DOHH2 (cell line): ENCODE measurements at regions not wholly inside any gene's neighbourhood (a gene's known extent, or its start where the extent isn't known, plus 50 kb on each side); places are given as distances from the start of the nearest gene placed in this dataset.

Experiments used
- EZH2phosphoT487 ChIP-seq: fragments of 200-600 bp; sonication (generic); IDR thresholded peaks from 2 replicates; pipeline ENCODE4 v1.6.1; 2017; ENCODE audit warnings: borderline replicate concordance, mild to moderate bottlenecking, antibody characterized with exemption, low read length, moderate library complexity, mixed read lengths
- TF ChIP-seq, protein P1 (sequence below): fragments of 200-600 bp; sonication (generic); IDR thresholded peaks from one replicate; pipeline ENCODE4 v1.5.1; 2014; ENCODE audit warnings: antibody characterized with exemption, mild to moderate bottlenecking, low read depth, low read length; ENCODE audit not compliant: poor library complexity, severe bottlenecking

- TF ChIP-seq, protein P1, sequence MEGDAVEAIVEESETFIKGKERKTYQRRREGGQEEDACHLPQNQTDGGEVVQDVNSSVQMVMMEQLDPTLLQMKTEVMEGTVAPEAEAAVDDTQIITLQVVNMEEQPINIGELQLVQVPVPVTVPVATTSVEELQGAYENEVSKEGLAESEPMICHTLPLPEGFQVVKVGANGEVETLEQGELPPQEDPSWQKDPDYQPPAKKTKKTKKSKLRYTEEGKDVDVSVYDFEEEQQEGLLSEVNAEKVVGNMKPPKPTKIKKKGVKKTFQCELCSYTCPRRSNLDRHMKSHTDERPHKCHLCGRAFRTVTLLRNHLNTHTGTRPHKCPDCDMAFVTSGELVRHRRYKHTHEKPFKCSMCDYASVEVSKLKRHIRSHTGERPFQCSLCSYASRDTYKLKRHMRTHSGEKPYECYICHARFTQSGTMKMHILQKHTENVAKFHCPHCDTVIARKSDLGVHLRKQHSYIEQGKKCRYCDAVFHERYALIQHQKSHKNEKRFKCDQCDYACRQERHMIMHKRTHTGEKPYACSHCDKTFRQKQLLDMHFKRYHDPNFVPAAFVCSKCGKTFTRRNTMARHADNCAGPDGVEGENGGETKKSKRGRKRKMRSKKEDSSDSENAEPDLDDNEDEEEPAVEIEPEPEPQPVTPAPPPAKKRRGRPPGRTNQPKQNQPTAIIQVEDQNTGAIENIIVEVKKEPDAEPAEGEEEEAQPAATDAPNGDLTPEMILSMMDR = no peak
- no peak for TF ChIP-seq EZH2phosphoT487
Observed at GRCh38 chr4:79584902-79585301, 176.9 kb upstream of the GK2 start.
